Astrocyte (in vitro differentiated cells and primary cell): ENCODE measurements at regions not wholly inside any gene's neighbourhood (a gene's known extent, or its start where the extent isn't known, plus 50 kb on each side); places are given as distances from the start of the nearest gene placed in this dataset.

Source experiments
- CTCF ChIP-seq: IDR thresholded peaks from 2 replicates; pipeline ENCODE4 v1.5.1; 2011; ENCODE audit warnings: low read depth, mild to moderate bottlenecking, inconsistent platforms, low read length, moderate library complexity; ENCODE audit not compliant: insufficient read depth
- EZH2 ChIP-seq: IDR thresholded peaks from 2 replicates; pipeline ENCODE4 v1.6.1; 2012; ENCODE audit warnings: mild to moderate bottlenecking, low read length, inconsistent platforms; ENCODE audit not compliant: insufficient read depth

- TF ChIP-seq EZH2 (no peak), CTCF (no peak)
Measured at GRCh38 chr18:75157851-75158250, 51.1 kb downstream of the PTGR3 start.
